ENCODE measurements at regions not wholly inside any gene's neighbourhood (a gene's known extent, or its start where the extent isn't known, plus 50 kb on each side); places are given as distances from the start of the nearest gene placed in this dataset.

GRCh38 chr18:45201029-45201428 lies 414.2 kb upstream of the SLC14A2 start:
- H3K4me1 ChIP-seq (ENCODE audit: control insufficient read depth in 1 of 2, insufficient read depth in 1 of 2, low read depth in 1 of 2, low read length in 1 of 2): no peaks in the 10 kb centered on the region
- no peak for TF ChIP-seq CTCF (IDR thresholded peaks at IDR 0.05)
- H3K27ac ChIP-seq: no peak overlapping the region
- no peaks in the 10 kb centered on the region for H3K36me3 ChIP-seq
- H3K27me3 ChIP-seq: no peaks in the 10 kb centered on the region
- no peaks in the 10 kb centered on the region for H3K9me3 ChIP-seq
- no peak overlapping the region for H3K4me3 ChIP-seq (ENCODE audit: low read depth in 1 of 2, low read length in 1 of 2)

- Histone ChIP-seq H3K27me3 (no peaks in the 10 kb centered on the region), H3K36me3 (no peaks in the 10 kb centered on the region), H3K27ac (no peak overlapping the region), H3K9me3 (no peaks in the 10 kb centered on the region), H3K4me1 (ENCODE audit: control insufficient read depth in 1 of 2, insufficient read depth in 1 of 2, low read depth in 1 of 2, low read length in 1 of 2) (no peaks in the 10 kb centered on the region), H3K4me3 (ENCODE audit: low read depth in 1 of 2, low read length in 1 of 2) (no peak overlapping the region)
- no peak for TF ChIP-seq CTCF (IDR thresholded peaks at IDR 0.05)
These were observed 413.8 kb upstream of the SLC14A2 start for GRCh38 chr18:45201489-45201888.

GRCh38 chr18:45202061-45202460 lies 413.2 kb upstream of the SLC14A2 start:
- Histone ChIP-seq H3K4me1 (ENCODE audit: control insufficient read depth in 1 of 2, insufficient read depth in 1 of 2, low read depth in 1 of 2, low read length in 1 of 2) (no peaks in the 10 kb centered on the region), H3K27me3 (no peaks in the 10 kb centered on the region), H3K27ac (no peak overlapping the region), H3K9me3 (no peaks in the 10 kb centered on the region), H3K36me3 (no peaks in the 10 kb centered on the region), H3K4me3 (ENCODE audit: low read depth in 1 of 2, low read length in 1 of 2) (no peak overlapping the region)
- TF ChIP-seq CTCF (IDR thresholded peaks at IDR 0.05): no peak

- H3K4me1 ChIP-seq (ENCODE audit: control insufficient read depth in 1 of 2, insufficient read depth in 1 of 2, low read depth in 1 of 2, low read length in 1 of 2): peaks cover 7 to 10% of the 10 kb centered on the region in 2 experiments
- H3K36me3 ChIP-seq: no peaks in the 10 kb centered on the region
- no peak overlapping the region for H3K4me3 ChIP-seq (ENCODE audit: low read depth in 1 of 2, low read length in 1 of 2)
- no peaks in the 10 kb centered on the region for H3K9me3 ChIP-seq
- H3K27me3 ChIP-seq: no peaks in the 10 kb centered on the region
- no peak for TF ChIP-seq CTCF (IDR thresholded peaks at IDR 0.05)
- no peak overlapping the region for H3K27ac ChIP-seq
These were observed 411.6 kb upstream of the SLC14A2 start for GRCh38 chr18:45203677-45204076.

GRCh38 chr18:45207328-45207727 lies 407.9 kb upstream of the SLC14A2 start:
- no peak overlapping the region for H3K27ac ChIP-seq

More at GRCh38 chr18:45207328-45207727, 407.9 kb upstream of the SLC14A2 start:
- Histone ChIP-seq H3K4me3 (ENCODE audit: low read depth in 1 of 2, low read length in 1 of 2) (no peak overlapping the region), H3K36me3 (no peaks in the 10 kb centered on the region), H3K27me3 (no peaks in the 10 kb centered on the region), H3K4me1 (ENCODE audit: control insufficient read depth in 1 of 2, insufficient read depth in 1 of 2, low read depth in 1 of 2, low read length in 1 of 2) (peaks cover 7 to 10% of the 10 kb centered on the region in 2 experiments), H3K9me3 (no peaks in the 10 kb centered on the region)
- no peak for TF ChIP-seq CTCF (IDR thresholded peaks at IDR 0.05)

Measured in neutrophil (primary cell).